Naive thymus-derived CD4-positive, alpha-beta T cell (primary cell): ENCODE measurements at regions not wholly inside any gene's neighbourhood (a gene's known extent, or its start where the extent isn't known, plus 50 kb on each side); places are given as distances from the start of the nearest gene placed in this dataset.

Experiments used
- ATAC-seq: fragments of 150-1000 bp; cut with Tn5 transposase; 2 replicates; pipeline ENCODE4 v1.10.0; 2021; ENCODE audit warnings: mild to moderate bottlenecking, moderate library complexity
- CTCF ChIA-PET: fragments of 350-600 bp; sonication (Branson Sonifier 250); formaldehyde crosslinking; loops from one replicate; lab custom pipeline; 2021; ENCODE audit warnings: antibody characterized with exemption; lab: Charles Lee
- POLR2A ChIA-PET: fragments of 350-600 bp; sonication (Branson Sonifier 250); formaldehyde crosslinking; loops from one replicate; lab custom pipeline; 2021; ENCODE audit warnings: antibody characterized with exemption, inconsistent platforms; lab: Charles Lee
- DNase-seq, 9 donors: peaks; one replicate each; pipeline versions ENCODE4 v3.0.0 to v3.0.0-alpha.2; 2020 to 2022; ENCODE audit warnings: mixed read lengths in 1 of 9
- H3K27ac ChIP-seq: one replicate; pipeline ENCODE4 v1.7.0; 2013; ENCODE audit warnings: mild to moderate bottlenecking, low read depth, low read length, moderate library complexity
- H3K27me3 ChIP-seq, 2 donors: one replicate each; pipeline ENCODE4 v1.7.0; 2013; ENCODE audit warnings: low read length in 2 of 2, mild to moderate bottlenecking in 2 of 2, moderate library complexity in 2 of 2; ENCODE audit not compliant: control insufficient read depth in 2 of 2, insufficient read depth in 2 of 2
- H3K36me3 ChIP-seq, 3 experiments: 1 replicate in 2 of 3; 2 replicates in 1 of 3; pipeline ENCODE4 v1.7.0; 2013; ENCODE audit warnings: low read length in 3 of 3, mild to moderate bottlenecking in 3 of 3, moderate library complexity in 1 of 3; ENCODE audit not compliant: insufficient read depth in 3 of 3, control insufficient read depth in 2 of 3
- H3K4me1 ChIP-seq, 2 donors: one replicate each; pipeline ENCODE4 v1.7.0; 2013; ENCODE audit warnings: low read length in 2 of 2, mild to moderate bottlenecking in 2 of 2, moderate library complexity in 1 of 2; ENCODE audit not compliant: control insufficient read depth in 2 of 2, insufficient read depth in 2 of 2
- H3K4me3 ChIP-seq: 2 replicates; pipeline ENCODE4 v1.7.0; 2013; ENCODE audit warnings: mild to moderate bottlenecking, low read length
- H3K9me3 ChIP-seq, 3 experiments: 1 replicate in 2 of 3; 2 replicates in 1 of 3; pipeline ENCODE4 v1.7.0; 2013; ENCODE audit warnings: low read length in 3 of 3; ENCODE audit not compliant: control insufficient read depth in 2 of 3
- H3K27ac Mint-ChIP-seq, 9 donors: one replicate each; pipeline ENCODE4 v1.8.0; 2020 to 2022; ENCODE audit warnings: mixed read lengths in 9 of 9, mild to moderate bottlenecking in 8 of 9, moderate library complexity in 5 of 9, inconsistent platforms in 2 of 9
- H3K27me3 Mint-ChIP-seq, 5 donors: one replicate each; pipeline ENCODE4 v1.8.0; 2021 to 2022; ENCODE audit warnings: mixed read lengths in 5 of 5, mild to moderate bottlenecking in 1 of 5
- H3K36me3 Mint-ChIP-seq, 5 donors: one replicate each; pipeline ENCODE4 v1.8.0; 2020 to 2022; ENCODE audit warnings: mixed read lengths in 5 of 5, mild to moderate bottlenecking in 3 of 5, inconsistent platforms in 1 of 5
- H3K4me1 Mint-ChIP-seq, 7 donors: one replicate each; pipeline ENCODE4 v1.8.0; 2020 to 2022; ENCODE audit warnings: mixed read lengths in 7 of 7, mild to moderate bottlenecking in 3 of 7, inconsistent platforms in 1 of 7
- H3K4me3 Mint-ChIP-seq, 10 donors: one replicate each; pipeline ENCODE4 v1.8.0; 2020 to 2022; ENCODE audit warnings: mild to moderate bottlenecking in 10 of 10, mixed read lengths in 10 of 10, moderate library complexity in 6 of 10, inconsistent platforms in 2 of 10
- H3K9me3 Mint-ChIP-seq, 11 donors: one replicate each; pipeline ENCODE4 v1.8.0; 2020 to 2022; ENCODE audit warnings: mixed read lengths in 11 of 11, mild to moderate bottlenecking in 4 of 11, inconsistent platforms in 1 of 11, moderate library complexity in 1 of 11
- intact Hi-C, 2 donors: fragments of 100-400 bp; cut with micrococcal nuclease; formaldehyde crosslinking; loops; one replicate each; pipeline ENCODE4 v1.15.1; 2023

DNA sequence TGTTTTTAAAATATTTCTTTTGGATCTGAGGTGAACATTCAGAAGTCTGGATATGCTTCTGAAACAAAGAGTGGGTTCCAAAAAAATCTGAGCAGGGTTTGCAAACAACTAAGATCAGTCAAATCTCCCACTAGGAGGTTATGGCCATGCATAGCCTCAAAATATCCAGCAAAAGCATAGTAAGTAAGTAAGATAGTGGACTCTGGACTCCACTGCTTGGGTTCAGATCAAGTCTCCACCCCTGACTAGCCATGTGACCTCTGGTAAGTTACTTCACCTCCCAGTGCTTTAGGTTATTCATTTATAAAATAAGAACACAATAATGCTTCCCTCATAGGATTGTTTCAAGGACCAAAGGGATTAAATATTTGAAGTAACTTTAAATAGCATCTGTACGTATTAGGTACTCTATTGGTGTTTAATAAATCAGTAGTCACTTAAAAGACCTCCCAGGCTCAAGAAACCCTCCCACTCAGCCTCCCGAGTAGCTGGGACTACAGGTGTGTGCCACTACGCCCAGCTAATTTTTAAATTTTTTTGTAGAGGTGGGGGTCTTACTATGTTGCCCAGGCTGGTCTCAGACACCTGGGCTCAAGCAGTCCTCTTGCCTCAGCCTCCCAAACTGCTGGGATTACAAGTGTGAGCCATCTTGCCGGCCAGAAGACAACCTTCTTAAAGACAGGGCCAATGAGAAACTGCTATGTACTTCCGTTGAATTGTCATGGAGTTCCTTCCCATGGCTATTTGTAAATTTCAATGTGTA, 95.7 kb upstream of the SOX5 start:
- Histone ChIP-seq H3K4me3 (no peak overlapping the region), H3K4me1 (no peaks in the 10 kb centered on the region), H3K27ac (no peak overlapping the region), H3K36me3 (no peaks in the 10 kb centered on the region), H3K27me3 (no peaks in the 10 kb centered on the region), H3K9me3 (no peaks in the 10 kb centered on the region)
- no peak overlapping the region for H3K27ac Mint-ChIP-seq
- no peaks in the 10 kb centered on the region for H3K27me3 Mint-ChIP-seq
- H3K4me1 Mint-ChIP-seq, result no peaks in the 10 kb centered on the region
- CTCF ChIA-PET, result no interaction called here
- intact Hi-C loops, result no loop called here
- no peak overlapping the region for H3K4me3 Mint-ChIP-seq
- H3K9me3 Mint-ChIP-seq, result peaks cover 0 to 7% (median 0%) of the 10 kb centered on the region in 11 donors
- ATAC-seq (no peak), DNase-seq (no peak)
- H3K36me3 Mint-ChIP-seq, result no peaks in the 10 kb centered on the region
- POLR2A ChIA-PET, result no interaction called here

DNA sequence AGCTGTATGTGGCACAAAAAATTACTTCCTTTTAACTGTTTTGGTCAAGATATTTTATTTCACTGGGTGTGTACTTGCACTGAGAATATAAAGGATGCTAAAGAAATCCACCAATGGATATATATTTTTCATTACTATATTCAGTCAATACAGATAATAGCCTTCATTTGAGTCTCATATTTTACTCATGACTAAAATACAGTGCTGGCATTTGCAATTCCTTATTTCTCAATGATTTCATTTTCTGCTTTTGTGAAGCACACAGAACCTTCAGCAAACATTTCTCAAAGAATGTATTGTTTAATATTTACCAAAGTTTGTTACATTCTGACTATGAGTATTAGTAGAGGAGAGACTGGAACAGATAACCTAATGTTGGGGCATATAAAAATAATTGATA, 93.2 kb upstream of the SOX5 start:
- no peak overlapping the region for H3K4me3 Mint-ChIP-seq
- Histone ChIP-seq H3K4me3 (no peak overlapping the region), H3K9me3 (no peaks in the 10 kb centered on the region), H3K27me3 (no peaks in the 10 kb centered on the region), H3K27ac (no peak overlapping the region), H3K4me1 (no peaks in the 10 kb centered on the region), H3K36me3 (no peaks in the 10 kb centered on the region)
- no peaks in the 10 kb centered on the region for H3K36me3 Mint-ChIP-seq
- DNase-seq, result no peak
- ChIA-PET CTCF (no interaction called here), POLR2A (no interaction called here)
- peaks cover 0 to 4% (median 0%) of the 10 kb centered on the region in 11 donors for H3K9me3 Mint-ChIP-seq
- no peak for ATAC-seq
- no peaks in the 10 kb centered on the region for H3K27me3 Mint-ChIP-seq
- H3K4me1 Mint-ChIP-seq, result no peaks in the 10 kb centered on the region
- no peak overlapping the region for H3K27ac Mint-ChIP-seq
- intact Hi-C loops, result no loop called here

DNA sequence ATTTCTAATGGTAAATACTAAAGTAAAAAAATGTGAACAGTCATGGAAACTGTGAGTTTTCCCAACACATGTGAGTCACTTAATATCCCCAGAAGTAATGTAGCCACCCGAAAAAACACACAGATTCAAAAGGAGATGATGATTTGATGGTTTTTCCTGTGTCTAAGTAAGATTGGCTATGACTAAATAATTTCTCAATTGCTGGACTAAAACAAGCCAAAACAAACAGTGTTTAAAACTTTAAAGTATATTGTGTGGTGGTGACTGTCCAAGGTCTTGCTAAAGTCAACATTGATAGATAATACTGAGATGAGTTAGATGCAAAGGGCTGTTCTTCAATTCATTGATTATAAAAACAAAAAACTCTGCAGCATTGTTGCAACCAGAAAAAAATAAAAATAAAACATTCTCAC, 89.6 kb upstream of the SOX5 start:
- no peaks in the 10 kb centered on the region for H3K4me1 ChIP-seq
- H3K36me3 ChIP-seq, result no peaks in the 10 kb centered on the region
- DNase-seq (no peak), ATAC-seq (no peak)
- intact Hi-C loops, result no loop called here
- H3K27me3 Mint-ChIP-seq, result no peaks in the 10 kb centered on the region
- no peaks in the 10 kb centered on the region for H3K36me3 Mint-ChIP-seq
- POLR2A ChIA-PET, result no interaction called here
- no peaks in the 10 kb centered on the region for H3K9me3 Mint-ChIP-seq
- H3K4me3 ChIP-seq, result no peak overlapping the region
- no peaks in the 10 kb centered on the region for H3K4me1 Mint-ChIP-seq
- no peaks in the 10 kb centered on the region for H3K27me3 ChIP-seq
- CTCF ChIA-PET, result no interaction called here
- H3K9me3 ChIP-seq, result no peaks in the 10 kb centered on the region
- H3K4me3 Mint-ChIP-seq, result no peak overlapping the region
- no peak overlapping the region for H3K27ac ChIP-seq
- no peak overlapping the region for H3K27ac Mint-ChIP-seq

DNA sequence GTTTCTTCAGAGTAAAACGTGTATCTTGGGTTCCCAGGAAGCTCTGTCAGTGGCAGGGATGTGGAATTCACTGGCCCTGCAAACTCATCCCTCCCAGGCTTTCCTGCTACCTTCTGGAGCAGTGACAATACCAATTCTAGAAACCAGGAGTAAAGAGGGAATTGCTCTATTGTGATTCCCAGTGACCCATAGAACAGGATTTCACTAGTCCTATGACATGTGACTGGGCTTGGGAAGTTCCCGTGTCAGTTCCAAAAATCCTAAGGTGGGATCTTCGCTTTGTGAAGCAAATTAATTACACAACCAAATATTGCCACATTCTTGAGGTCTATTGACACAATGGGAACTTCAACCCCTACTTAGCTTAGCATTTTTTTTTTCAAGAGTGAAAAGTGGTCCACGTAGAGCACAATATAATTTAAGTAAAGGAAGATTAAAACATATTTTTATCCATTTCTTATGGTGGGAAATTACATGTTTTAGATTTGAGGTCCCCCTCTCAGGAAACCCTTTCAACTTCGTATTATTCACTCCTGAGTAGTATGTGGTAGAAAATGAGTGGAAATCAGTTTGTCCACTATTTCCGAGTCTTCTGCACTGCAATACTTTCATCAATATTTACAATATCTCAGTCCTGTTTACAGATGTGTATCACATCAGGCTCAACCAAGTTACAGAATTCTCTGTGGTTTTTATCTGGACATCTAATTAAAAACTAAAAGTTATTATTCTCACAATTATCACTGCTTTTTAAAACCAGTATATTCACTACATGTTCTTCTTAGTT, 88.9 kb upstream of the SOX5 start:
- ChIA-PET CTCF (interaction anchor here (1.0 kb wide), 1 partner anchor 10 kb away, joined by 3 read pairs; no protein-coding TSS in a partner anchor), POLR2A (no interaction called here)
- Histone ChIP-seq H3K4me1 (no peaks in the 10 kb centered on the region), H3K4me3 (no peak overlapping the region), H3K27me3 (no peaks in the 10 kb centered on the region), H3K36me3 (no peaks in the 10 kb centered on the region), H3K9me3 (no peaks in the 10 kb centered on the region), H3K27ac (no peak overlapping the region)
- H3K27me3 Mint-ChIP-seq, result no peaks in the 10 kb centered on the region
- ATAC-seq (no peak), DNase-seq (no peak)
- no peaks in the 10 kb centered on the region for H3K9me3 Mint-ChIP-seq
- H3K4me3 Mint-ChIP-seq, result no peak overlapping the region
- H3K36me3 Mint-ChIP-seq, result no peaks in the 10 kb centered on the region
- H3K4me1 Mint-ChIP-seq, result no peaks in the 10 kb centered on the region
- H3K27ac Mint-ChIP-seq, result no peak overlapping the region
- intact Hi-C loops, result no loop called here

DNA sequence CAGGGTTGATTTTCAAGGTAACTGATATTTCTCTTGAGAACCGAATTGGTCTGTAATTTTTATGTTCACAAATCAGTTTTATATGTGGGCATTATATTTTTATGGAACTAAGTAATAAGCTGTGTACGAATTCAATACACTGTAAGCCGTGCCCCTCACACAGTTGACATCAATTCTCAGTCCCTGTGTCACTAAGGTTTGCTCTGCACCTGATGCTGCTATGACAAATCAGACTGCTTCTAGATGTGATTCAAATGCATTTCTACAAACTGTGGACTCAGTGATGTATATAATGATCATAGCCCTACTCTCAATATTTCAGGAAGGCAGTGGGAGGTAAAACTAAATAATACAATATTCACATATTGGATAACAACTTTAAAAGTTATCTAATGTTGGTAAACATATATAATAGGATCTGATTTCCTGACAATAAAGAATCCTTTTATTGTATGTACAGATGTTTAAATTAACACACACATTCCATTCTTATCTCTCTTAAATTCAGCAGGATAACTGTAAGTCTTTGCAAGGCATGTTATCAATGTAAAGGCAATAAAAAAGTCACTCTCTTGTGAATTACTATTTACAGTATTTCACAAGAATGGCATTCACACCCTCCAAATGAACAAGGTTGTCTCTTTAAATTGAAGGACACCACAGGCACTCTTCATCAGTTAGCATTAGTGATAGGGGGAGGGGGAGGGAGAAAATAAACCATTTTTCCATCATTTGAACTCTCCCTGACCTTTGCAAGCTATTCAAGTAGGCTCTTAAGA, 87.2 kb upstream of the SOX5 start:
- no peaks in the 10 kb centered on the region for H3K9me3 ChIP-seq
- DNase-seq, result no peak
- H3K27ac ChIP-seq, result no peak overlapping the region
- no peak for ATAC-seq
- intact Hi-C loops, result no loop called here
- Mint-ChIP-seq H3K9me3 (no peaks in the 10 kb centered on the region), H3K36me3 (no peaks in the 10 kb centered on the region), H3K27ac (no peak overlapping the region), H3K4me1 (no peaks in the 10 kb centered on the region), H3K27me3 (no peaks in the 10 kb centered on the region), H3K4me3 (no peak overlapping the region)
- ChIA-PET CTCF (no interaction called here), POLR2A (no interaction called here)
- H3K4me1 ChIP-seq, result no peaks in the 10 kb centered on the region
- H3K27me3 ChIP-seq, result no peaks in the 10 kb centered on the region
- no peak overlapping the region for H3K4me3 ChIP-seq
- no peaks in the 10 kb centered on the region for H3K36me3 ChIP-seq

DNA sequence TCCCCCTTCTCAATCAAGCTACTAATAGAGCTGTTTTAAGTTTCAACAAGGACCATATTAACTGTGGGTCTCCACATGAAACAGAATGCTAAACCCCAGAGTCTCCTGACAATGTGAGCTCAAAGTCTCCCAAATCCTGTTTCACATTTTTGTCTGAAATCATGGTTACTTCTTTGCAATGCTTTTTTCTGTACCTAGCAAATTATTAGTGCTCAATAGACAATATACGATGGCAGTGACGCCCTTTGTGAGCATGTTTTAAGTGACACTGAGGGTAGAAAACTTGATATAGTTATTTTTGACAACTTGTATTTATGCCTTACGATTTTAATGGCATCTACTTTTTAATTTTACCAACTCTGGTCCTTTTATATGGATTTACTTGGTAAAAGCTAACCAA, 85.4 kb upstream of the SOX5 start:
- CTCF ChIA-PET, result no interaction called here
- intact Hi-C loops, result no loop called here
- H3K4me1 Mint-ChIP-seq, result no peaks in the 10 kb centered on the region

More for the DNA sequence above, 85.4 kb upstream of the SOX5 start:
- H3K4me3 ChIP-seq, result no peak overlapping the region
- POLR2A ChIA-PET, result no interaction called here
- H3K27me3 ChIP-seq, result no peaks in the 10 kb centered on the region
- Mint-ChIP-seq H3K4me3 (no peak overlapping the region), H3K9me3 (peaks cover 0 to 3% (median 0%) of the 10 kb centered on the region in 11 donors), H3K27me3 (no peaks in the 10 kb centered on the region), H3K36me3 (no peaks in the 10 kb centered on the region), H3K27ac (no peak overlapping the region)
- DNase-seq (no peak), ATAC-seq (no peak)
- no peaks in the 10 kb centered on the region for H3K36me3 ChIP-seq
- H3K9me3 ChIP-seq, result no peaks in the 10 kb centered on the region
- no peaks in the 10 kb centered on the region for H3K4me1 ChIP-seq
- no peak overlapping the region for H3K27ac ChIP-seq
